ENCODE measurements at regions not wholly inside any gene's neighbourhood (a gene's known extent, or its start where the extent isn't known, plus 50 kb on each side); places are given as distances from the start of the nearest gene placed in this dataset.
"Not testable (repeated sequence)": the region's sequence is repeated elsewhere in the genome, so short reads cannot be mapped to it uniquely, and the experiment has no call there.

DNA sequence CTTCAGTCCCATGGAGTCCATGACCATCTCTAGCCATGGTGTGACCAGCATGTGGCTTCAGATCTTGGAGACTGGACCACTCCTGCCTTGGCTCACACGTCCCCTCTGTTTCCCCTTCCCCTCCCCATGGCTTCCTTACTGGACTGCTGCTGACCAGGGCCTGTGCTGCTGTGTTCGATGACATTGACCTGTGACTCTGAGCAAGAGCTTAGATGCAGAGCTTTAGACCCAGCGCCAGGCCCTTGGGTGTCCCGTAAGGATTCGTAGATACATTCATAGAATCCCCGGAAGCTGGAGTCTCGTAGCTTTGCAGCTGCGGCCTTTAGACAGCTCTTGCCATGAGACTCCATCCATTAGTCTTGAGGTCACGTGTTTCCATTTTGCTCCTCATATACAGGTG, 96.3 kb downstream of the NPIPB11 start:
- not testable (repeated sequence) for DNase-seq (ENCODE audit: low spot score)

DNA sequence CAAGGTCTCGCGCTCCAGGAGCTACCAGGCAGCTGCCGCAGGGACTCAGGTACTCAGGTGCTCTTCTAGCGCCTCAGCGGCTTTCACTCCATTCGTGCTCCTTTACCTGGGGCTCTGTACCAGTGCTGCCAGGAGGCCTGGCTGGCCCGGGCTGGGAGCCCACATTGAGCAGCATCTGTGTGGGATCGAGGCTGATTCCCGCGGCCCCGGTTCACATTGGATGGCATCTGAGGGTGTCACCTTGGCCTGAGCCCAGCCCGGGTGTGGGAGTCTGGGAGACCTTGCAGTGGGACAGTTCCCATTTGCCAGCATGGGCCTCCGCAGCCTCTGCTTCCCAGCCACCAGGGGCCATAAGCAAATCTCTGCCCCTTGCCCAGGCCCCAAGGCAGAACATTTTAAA, 96.9 kb downstream of the NPIPB11 start:
- not testable (repeated sequence) for DNase-seq (ENCODE audit: low spot score)

DNA sequence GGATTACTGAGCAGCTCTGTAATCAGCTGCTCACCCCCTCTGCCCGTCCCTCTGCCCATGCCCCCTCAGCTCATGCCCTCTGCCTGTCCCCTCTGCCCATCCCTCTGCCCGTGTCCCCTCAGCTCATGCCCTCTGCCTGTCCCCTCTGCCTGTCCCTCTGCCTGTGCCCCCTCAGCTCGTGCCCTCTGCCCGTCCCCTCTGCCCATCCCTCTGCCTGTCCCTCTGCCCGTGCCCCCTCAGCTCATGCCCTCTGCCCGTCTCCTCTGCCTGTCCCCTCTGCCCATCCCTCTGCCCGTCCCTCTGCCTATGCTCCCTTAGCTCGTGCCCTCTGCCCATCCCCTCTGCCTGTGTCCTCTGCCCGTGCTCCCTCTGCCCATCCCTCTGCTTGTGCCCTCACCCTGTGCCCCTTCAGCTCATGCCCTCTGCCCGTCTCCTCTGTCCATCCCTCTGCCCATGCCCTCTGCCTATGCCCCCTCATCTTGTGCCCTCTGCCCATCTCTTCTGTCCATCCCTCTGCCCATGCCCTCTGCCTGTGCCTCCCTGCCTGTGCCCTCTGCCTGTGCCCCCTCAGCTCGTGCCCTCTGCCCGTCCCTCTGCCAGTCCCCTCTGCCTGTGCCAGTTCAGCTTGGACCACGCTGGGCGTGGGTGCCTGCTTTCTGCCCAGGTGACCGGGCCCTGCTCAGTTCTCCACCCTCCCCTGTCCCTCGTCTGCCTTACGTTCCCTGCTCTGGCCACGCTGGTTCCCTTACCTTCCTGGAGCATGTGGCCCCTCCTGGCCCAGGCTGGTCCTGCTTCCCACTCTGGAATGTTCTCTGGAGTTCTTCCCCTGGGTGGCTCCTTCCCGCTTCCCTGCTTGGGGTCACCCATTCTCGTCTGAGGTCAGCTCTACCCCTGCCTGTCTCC, 97.6 kb downstream of the NPIPB11 start:
- DNase-seq (ENCODE audit: low spot score), result no peak

DNA sequence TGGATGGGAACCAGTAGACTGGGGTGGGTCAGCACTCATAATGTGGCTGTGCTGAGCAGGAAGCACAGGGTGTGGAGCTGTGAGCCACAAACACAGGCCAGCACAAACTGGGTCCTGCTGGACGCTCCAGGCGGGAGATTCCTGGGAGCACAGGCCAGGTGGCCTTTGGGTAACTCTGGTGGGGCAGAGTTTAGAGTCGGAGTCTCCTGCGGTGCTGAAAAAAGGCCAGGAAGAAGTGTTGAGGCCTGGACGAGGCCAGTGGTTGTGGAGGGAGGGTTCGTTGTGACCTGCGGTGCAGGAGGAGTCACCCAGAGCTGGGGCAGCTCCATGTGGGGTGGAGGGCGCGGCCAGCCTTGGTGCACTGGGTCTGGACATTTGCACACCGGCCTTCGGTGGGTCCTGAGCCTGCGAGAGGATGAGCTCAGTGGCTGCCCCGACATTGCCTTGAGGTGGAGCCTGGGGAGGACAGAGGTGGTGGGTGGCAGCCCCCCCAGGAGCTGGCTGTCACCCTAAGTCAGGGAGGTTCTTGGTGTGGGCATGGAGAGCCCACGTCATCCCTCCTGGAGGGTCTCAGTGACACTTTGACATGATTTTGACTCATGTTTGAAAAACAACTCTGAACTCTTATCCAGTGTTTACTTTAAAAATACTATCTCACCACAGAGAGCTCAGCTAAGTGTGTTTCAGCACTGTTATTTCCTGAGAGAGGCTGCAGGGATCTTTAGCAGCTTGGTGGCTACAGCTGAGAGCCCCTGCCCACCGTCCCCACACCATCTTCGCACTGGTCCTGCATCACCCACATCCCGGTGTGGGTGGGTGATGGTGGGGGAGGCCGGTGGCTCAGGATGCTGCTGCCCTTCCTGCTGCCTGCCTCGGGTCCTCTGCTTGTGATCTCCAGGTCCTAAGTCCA, 98.7 kb downstream of the NPIPB11 start:
- DNase-seq (ENCODE audit: low spot score), result no peak

DNA sequence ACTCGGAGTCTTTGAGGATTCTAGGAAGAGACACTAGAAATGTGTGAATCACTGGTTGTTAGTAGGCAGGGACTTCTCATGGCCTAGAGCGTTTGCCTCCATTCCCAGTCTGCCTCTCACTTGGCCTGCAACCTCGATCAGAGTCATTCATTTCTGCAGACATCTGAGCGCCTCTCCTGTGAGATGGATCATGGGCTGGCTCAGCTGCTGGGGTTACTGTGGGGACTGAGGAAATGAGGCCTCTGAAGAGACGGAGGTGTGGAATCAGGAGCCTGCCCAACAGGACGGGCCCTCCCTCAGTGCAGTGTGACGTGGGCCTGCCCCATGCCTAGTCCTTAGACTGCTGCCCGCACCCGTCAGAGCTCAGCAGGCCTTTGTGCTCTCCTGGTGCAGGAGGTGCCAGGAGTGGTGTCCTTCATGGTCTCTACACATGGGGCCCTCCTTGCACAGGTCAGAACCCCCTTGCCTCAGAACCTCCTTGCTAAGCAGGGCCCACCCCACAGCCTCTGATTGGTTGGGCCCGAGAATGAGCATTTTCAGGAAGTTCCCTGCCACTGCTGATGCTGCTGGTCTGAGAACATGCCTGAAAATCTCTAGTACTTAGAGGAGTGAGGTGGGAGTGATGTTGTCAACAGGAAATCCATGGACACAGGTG, 99.4 kb downstream of the NPIPB11 start:
- no peak for DNase-seq (ENCODE audit: low spot score)

DNA sequence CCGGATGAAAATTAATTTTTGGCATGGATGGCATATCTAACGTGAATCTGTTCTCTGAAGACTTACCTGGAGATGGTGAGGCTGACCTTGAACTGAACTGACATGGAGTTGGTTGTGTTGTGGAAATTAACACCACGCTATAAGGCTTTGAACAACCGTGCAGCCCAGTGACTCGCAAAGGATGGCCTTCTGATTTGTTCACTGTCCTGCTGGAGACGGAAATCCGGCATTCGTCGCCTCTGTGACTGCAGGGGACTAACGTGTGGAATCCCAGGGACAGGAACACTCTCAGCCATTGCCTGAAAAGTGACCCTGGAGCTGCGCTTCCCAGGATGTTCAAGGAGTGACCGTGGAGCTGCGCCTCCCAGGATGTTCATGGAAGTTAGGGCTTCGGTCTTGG, 100.3 kb downstream of the NPIPB11 start:
- no peak for DNase-seq (ENCODE audit: low spot score)

DNA sequence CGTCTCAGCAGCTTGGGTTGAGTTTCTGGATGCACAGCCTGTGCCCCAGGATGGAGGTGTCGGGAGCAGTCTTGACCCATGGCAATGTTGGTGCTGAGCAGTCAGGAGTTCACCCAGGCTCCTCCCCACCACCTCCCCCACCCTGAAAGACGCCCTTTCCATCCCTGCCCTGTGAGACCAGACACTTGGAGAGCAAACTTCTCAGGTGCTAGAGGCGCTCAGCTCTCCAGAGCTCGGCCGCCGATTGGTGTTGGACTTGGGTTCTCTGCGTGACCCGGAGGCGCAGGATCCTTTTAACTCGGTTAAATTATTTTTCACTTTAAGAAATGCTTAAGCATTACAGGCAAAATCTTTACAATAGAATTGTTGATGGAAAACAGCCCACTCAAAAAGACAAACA, 101.5 kb downstream of the NPIPB11 start:
- DNase-seq (ENCODE audit: low spot score), result not testable (repeated sequence)

DNA sequence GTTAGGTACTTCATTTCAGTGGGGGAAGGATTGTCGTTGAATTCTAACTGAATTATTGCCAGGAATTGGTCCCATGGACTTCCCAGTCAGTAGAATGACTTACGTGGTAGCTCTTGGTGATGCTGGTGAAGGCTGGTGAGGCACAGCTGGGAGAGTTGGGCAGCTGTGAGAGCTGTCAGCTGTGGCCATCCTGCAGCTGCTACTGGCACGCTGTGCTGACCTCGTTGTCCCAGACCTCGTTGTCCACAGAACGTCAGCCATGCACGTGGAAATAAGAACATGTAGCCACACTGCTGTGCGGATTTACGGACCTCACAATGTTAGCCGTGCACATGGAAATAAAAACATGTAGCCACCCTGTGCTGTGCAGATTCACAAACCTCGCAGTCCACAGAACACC, 102.3 kb downstream of the NPIPB11 start:
- no peak for DNase-seq (ENCODE audit: low spot score)

DNA sequence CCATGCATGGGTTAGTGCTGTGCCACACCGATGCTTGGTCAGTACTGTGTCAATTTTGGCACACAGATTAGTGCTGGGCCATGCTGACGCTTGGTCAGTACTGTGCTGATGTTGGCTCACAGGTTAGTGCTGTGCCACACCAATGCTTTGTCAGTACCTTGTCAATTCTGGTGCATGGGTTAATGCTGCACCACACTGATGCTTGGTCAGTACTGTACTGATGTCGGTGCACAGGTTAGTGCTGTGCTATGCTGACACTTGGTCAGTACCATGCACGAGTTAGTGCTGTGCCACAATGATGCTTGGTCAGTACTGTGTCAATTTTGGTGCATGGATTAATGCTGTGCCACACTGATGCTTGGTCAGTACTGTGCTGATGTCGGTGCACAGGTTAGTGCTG, 103.0 kb downstream of the NPIPB11 start:
- no peak for DNase-seq (ENCODE audit: low spot score)

DNA sequence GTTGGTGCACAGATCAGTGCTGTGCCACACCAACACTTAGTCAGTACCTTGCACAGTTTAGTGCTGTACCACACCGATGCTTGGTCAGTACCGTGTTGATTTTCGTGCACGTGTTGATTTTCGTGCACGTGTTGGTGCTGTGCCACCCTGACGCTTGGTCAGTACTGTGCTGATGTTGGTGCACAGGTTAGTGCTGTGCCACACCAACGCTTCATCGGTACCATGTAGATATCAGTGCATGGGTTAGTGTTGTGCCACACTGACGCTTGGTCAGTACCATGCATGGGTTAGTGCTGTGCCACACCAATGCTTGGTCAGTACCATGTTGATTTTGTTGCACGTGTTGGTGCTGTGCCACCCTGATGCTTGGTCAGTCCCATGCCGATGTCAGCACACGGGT, 103.5 kb downstream of the NPIPB11 start:
- DNase-seq (ENCODE audit: low spot score), result no peak

DNA sequence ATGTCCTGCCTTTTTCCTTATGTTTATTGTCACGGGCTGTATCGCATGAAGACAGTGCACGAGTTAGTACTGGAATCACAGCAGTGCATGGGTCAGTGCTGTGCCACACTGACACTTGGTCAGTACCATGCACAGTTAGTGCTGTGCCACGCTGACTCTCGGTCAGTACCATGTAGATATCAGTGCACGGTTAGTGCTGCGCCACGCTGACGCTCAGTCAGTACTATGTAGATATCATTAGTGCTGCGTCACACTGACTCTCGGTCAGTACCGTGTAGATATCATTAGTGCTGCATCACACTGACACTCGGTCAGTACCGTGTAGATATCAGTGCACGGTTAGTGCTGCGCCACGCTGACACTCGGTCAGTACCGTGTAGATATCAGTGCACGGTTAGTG, 104.1 kb downstream of the NPIPB11 start:
- not testable (repeated sequence) for DNase-seq (ENCODE audit: low spot score)

DNA sequence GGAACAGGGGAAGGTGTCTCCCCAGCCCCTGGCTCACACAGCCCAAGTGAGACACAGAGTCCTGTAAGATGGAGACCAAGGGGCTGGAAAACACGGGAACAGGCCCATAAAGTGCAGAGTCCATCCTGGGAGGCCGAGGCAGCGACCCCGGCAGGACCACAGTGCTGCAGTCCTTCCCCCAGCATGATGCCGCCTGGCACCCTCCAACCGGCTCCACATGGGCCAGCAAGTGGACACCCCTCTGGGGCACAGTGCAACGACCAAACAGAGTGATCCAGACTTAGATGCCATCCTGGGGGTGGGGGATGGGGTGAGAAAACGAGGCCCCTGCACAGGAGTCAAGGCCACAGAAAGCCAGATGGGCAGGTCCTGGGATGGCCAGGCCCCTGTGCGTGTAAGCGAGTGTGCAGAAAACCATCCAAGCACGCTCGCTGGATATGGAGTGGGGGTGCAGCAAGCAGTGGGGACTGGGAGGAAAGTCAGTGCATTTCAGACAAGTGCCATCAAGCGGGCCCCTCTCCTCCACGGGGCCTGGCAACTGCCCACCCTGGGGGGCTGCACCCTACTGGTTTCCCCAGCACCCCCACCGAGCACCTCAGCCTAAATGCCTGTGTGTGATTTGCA, 104.7 kb downstream of the NPIPB11 start:
- not testable (repeated sequence) for DNase-seq (ENCODE audit: low spot score)

DNA sequence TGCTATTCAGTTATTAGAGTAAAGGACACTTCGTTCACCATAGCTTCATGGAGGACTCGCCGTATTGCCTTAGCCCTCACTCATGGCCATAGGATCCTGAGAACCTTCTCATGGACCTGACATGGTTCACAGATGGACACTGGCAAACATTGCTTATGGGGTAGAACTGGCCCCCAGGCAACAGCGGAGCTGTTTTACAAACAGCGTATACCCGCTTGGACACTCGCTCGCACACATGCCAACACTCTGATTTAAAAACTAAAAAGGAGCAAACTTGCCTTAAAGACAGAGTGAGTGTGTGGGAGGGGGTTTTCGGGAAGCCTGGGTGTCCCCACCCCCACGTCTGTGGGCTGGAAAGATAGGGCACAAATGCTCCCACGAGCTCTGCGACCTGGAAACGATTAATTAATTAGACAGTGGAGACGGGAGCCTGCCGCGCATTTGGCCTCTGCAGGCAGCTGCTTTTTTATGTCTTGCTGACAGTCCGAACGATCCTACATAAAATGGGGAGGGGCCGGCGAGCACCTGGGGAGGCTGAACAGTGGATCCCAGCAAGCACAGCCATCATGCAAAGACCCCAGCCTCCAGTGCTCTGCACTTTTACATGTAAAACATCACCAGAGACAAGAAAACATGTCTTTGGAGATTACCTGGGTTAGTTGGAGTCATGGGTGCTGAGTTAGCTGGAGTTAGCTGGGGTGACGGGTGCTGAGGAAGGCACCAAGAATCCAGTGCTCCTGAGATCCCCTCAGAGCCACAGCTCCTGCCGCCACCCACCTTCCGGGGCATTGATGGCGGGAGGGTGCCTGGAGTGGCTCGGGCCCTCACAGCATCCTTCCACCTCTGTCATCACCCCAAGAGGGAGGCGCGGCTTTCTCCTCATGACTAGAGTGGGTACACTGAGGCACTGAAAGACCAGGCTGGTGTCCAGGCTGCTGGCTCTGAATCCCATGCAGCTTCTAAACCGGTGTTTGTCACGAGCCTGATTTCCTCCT, 105.7 kb downstream of the NPIPB11 start:
- DNase-seq (ENCODE audit: low spot score), result not testable (repeated sequence)

DNA sequence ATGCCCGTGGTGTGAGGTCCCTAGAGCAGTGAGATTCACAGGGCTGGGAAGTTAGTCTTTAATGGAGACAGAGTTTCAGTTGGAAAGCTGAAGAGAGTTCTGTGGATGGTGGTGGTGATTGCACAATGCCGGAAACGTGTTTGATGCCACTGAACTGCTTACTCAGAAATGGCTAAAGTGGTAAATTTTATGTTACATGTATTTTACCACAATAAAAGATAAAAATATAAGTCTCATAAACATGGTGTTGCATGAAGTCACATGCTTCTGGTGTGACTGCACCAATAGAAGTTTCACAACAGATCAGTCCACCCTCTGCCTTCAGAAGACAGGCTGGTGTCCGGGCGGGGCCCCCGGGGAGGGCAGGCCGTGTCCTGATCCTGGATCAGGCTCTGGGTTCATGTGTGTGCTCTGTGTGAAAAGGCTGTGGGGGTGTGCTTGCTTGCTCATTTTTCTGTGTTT, 106.5 kb downstream of the NPIPB11 start:
- DNase-seq (ENCODE audit: low spot score), result not testable (repeated sequence)

DNA sequence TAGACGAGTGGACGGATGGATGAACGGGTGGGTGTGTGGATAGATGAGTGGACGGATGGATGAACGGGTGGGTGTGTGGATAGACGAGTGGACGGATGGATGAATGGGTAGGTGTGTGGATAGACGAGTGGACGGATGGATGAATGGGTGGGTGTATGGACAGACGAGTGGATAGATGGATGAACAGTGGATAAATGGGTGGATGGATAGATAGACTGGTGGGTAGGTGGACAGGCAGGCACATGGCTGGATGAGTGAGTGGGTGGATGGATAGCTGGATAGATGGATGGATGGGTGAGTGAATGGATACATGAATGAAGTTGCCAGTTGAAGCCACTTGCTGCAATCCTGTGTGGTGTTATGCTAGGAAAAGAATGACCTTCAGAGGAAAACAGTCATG, 107.5 kb downstream of the NPIPB11 start:
- DNase-seq (ENCODE audit: low spot score), result not testable (repeated sequence)

DNA sequence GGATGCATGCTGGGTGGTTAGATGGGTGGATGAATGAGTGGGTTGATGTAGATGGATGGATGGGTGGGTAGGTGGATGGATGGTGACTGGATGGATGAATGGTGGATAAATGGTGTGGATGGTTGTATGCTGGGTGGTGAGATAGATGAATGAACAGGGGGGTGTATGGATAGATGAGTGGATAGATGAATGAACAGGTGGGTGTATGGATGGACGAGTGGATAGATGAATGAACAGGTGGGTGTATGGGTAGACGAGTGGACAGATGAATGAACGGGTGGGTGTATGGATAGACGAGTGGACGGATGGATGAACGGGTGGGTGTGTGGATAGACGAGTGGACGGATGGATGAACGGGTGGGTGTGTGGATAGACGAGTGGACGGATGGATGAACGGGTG, 108.2 kb downstream of the NPIPB11 start:
- not testable (repeated sequence) for DNase-seq (ENCODE audit: low spot score)

DNA sequence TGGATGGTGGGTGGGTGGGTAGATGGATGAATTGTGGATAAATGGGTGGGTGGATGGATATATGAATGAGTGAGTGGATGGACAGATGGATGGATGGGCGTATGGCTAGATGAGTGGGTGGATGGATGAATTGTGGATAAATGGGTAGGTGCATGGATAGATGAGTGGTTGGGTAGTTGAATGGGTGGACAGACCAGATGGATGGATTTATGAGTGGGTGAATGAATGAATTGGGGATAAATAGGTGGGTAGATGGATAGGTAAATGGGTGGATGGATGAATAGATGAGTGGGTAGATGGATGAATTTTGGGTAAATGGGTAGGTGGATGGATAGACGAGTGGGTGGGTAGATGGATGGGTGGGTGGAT, 108.7 kb downstream of the NPIPB11 start:
- not testable (repeated sequence) for DNase-seq (ENCODE audit: low spot score)

DNA sequence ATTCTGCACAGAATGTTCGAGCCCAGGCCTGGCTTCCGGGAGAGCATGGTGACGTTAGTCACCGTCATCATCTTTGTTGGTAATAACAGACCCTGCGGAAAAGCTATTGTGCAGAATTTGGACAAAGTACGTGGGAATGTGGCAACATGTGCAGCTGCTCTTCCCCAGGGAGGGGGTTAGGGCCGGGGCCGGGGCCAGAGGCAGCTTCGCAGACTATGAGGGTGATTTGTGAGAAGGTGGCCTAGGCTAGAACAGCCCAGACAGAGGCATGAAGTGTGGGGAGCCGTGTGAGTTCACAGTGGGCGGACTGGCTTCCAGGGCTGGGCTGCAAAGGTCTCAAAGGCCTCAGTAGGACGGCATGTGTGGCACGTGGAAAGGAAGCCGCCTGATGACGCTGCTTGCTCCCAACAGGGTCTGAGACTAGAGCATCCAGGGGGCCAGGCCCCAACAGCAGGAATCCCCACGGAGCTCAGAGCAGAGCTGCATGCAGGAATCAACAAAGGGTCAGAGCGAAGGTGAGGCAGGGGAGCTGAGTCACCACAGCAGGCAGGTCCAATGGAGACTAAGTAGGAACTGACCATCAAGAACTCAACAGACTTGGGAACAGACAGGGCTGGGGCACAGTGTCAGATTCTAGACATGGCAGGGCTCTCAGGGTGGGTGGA, 109.2 kb downstream of the NPIPB11 start:
- DNase-seq (ENCODE audit: low spot score), result not testable (repeated sequence)

DNA sequence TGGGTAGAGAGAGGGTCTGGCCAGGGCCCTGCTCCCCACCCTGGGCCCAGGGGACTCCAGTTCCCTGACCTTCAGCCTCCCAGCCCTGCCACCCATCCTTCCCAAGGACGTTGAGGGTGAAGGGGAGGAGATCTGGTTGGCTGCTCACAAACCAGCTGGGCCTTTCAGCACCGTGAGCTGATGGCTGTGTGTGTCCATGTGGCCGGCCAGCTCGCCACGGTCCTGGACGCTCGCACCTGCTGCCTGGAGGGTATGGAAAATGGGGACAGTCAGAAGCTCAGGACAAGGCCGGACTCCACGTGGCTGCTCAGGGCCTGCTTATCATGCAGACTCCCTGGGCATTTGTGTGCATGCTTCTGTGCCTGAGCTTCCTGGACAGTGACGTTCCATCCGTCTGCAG, 110.3 kb downstream of the NPIPB11 start:
- not testable (repeated sequence) for DNase-seq (ENCODE audit: low spot score)

Measured in CD4-positive, alpha-beta T cell treated with Interleukin-15 for 4 hours (primary cell).